Kidney epithelial cell (primary cell): ENCODE measurements at regions not wholly inside any gene's neighbourhood (a gene's known extent, or its start where the extent isn't known, plus 50 kb on each side); places are given as distances from the start of the nearest gene placed in this dataset.

ENCODE experiments used
- DNase-seq: peaks from one replicate; pipeline ENCODE4 v3.0.0-alpha.2; 2010; ENCODE audit warnings: low read depth
- H3K27me3 ChIP-seq: 2 replicates; pipeline ENCODE4 v1.6.0; 2011; ENCODE audit warnings: low read length; ENCODE audit not compliant: control insufficient read depth, insufficient read depth
- H3K36me3 ChIP-seq: 2 replicates; pipeline ENCODE4 v1.5.1; 2011; ENCODE audit warnings: low read length; ENCODE audit not compliant: control insufficient read depth, insufficient read depth
- H3K4me3 ChIP-seq: 2 replicates; pipeline ENCODE4 v1.5.1; 2011; ENCODE audit warnings: low read depth, mild to moderate bottlenecking, control low read depth, low read length
- CTCF ChIP-seq: IDR thresholded peaks from 2 replicates; pipeline ENCODE4 v1.5.1; 2011; ENCODE audit warnings: mild to moderate bottlenecking, moderate library complexity, low read length, control low read depth, inconsistent platforms; ENCODE audit not compliant: insufficient read depth, poor library complexity, severe bottlenecking

GRCh38 chr2:142254031-142254430, 123.2 kb upstream of the LRP1B start:
- no peak for DNase-seq
- H3K4me3 ChIP-seq: no peak overlapping the region
- no peaks in the 10 kb centered on the region for H3K27me3 ChIP-seq
- H3K36me3 ChIP-seq: no peaks in the 10 kb centered on the region
- TF ChIP-seq CTCF: no peak

- DNase-seq: no peak
- no peak overlapping the region for H3K4me3 ChIP-seq
- no peaks in the 10 kb centered on the region for H3K27me3 ChIP-seq
- no peak for TF ChIP-seq CTCF
- H3K36me3 ChIP-seq: no peaks in the 10 kb centered on the region
Observed at GRCh38 chr2:142241016-142241415, 110.2 kb upstream of the LRP1B start.

- no peak for TF ChIP-seq CTCF
- H3K4me3 ChIP-seq: no peak overlapping the region
- no peak for DNase-seq
- H3K36me3 ChIP-seq: no peaks in the 10 kb centered on the region
- no peaks in the 10 kb centered on the region for H3K27me3 ChIP-seq
Observed at GRCh38 chr2:142236181-142236580, 105.4 kb upstream of the LRP1B start.

GRCh38 chr2:142234741-142235140, 103.9 kb upstream of the LRP1B start:
- TF ChIP-seq CTCF: no peak
- Histone ChIP-seq H3K27me3 (no peaks in the 10 kb centered on the region), H3K4me3 (no peak overlapping the region), H3K36me3 (no peaks in the 10 kb centered on the region)
- DNase-seq: no peak

GRCh38 chr2:142223309-142223708, 92.5 kb upstream of the LRP1B start:
- no peak for TF ChIP-seq CTCF
- DNase-seq: no peak
- H3K4me3 ChIP-seq: no peak overlapping the region
- no peaks in the 10 kb centered on the region for H3K36me3 ChIP-seq
- no peaks in the 10 kb centered on the region for H3K27me3 ChIP-seq

- Histone ChIP-seq H3K36me3 (no peaks in the 10 kb centered on the region), H3K4me3 (no peak overlapping the region), H3K27me3 (no peaks in the 10 kb centered on the region)
- DNase-seq: no peak
- no peak for TF ChIP-seq CTCF
Observed at GRCh38 chr2:142222715-142223114, 91.9 kb upstream of the LRP1B start.
